ENCODE measurements at regions not wholly inside any gene's neighbourhood (a gene's known extent, or its start where the extent isn't known, plus 50 kb on each side); places are given as distances from the start of the nearest gene placed in this dataset.

GRCh38 chr2:15779381-15780041, 160.8 kb upstream of the MYCN start:
- no peak for DNase-seq (ENCODE audit: low spot score)

GRCh38 chr2:15780234-15780633, 160.1 kb upstream of the MYCN start:
- no peak for DNase-seq (ENCODE audit: low spot score)

GRCh38 chr2:15780912-15781574, 159.3 kb upstream of the MYCN start:
- no peak for DNase-seq (ENCODE audit: low spot score)

- peak; percentile 33 for DNase-seq (ENCODE audit: low spot score)
These were observed 158.2 kb upstream of the MYCN start for GRCh38 chr2:15782009-15782751.

- no peak for DNase-seq (ENCODE audit: low spot score)
These were observed 157.5 kb upstream of the MYCN start for GRCh38 chr2:15782769-15783294.

GRCh38 chr2:15783489-15783888, 156.9 kb upstream of the MYCN start:
- DNase-seq (ENCODE audit: low spot score): no peak

GRCh38 chr2:15784106-15784885, 156.1 kb upstream of the MYCN start:
- no peak for DNase-seq (ENCODE audit: low spot score)

- DNase-seq (ENCODE audit: low spot score): no peak
These were observed 155.2 kb upstream of the MYCN start for GRCh38 chr2:15784886-15785801.

- DNase-seq (ENCODE audit: low spot score): no peak
These were observed 154.2 kb upstream of the MYCN start for GRCh38 chr2:15786003-15786654.

- no peak for DNase-seq (ENCODE audit: low spot score)
These were observed 153.4 kb upstream of the MYCN start for GRCh38 chr2:15786901-15787300.

GRCh38 chr2:15787535-15788454, 152.6 kb upstream of the MYCN start:
- no peak for DNase-seq (ENCODE audit: low spot score)

GRCh38 chr2:15788455-15788829, 151.9 kb upstream of the MYCN start:
- no peak for DNase-seq (ENCODE audit: low spot score)

GRCh38 chr2:15788830-15789229, 151.5 kb upstream of the MYCN start:
- no peak for DNase-seq (ENCODE audit: low spot score)

- no peak for DNase-seq (ENCODE audit: low spot score)
These were observed 150.8 kb upstream of the MYCN start for GRCh38 chr2:15789381-15790062.

- no peak for DNase-seq (ENCODE audit: low spot score)
These were observed 150.0 kb upstream of the MYCN start for GRCh38 chr2:15790326-15790725.

- no peak for DNase-seq (ENCODE audit: low spot score)
These were observed 149.5 kb upstream of the MYCN start for GRCh38 chr2:15790838-15791237.

GRCh38 chr2:15791294-15791693, 149.1 kb upstream of the MYCN start:
- no peak for DNase-seq (ENCODE audit: low spot score)

- no peak for DNase-seq (ENCODE audit: low spot score)
These were observed 148.0 kb upstream of the MYCN start for GRCh38 chr2:15792331-15792730.
